Parathyroid adenoma (tissue), 2 donors: ENCODE measurements at regions not wholly inside any gene's neighbourhood (a gene's known extent, or its start where the extent isn't known, plus 50 kb on each side); places are given as distances from the start of the nearest gene placed in this dataset.
"Not testable (repeated sequence)": the region's sequence is repeated elsewhere in the genome, so short reads cannot be mapped to it uniquely, and the experiment has no call there.

Experiments used
- H2AFZ ChIP-seq: fragments of 300-600 bp; sonication (generic); one replicate; pipeline ENCODE4 v1.7.0; 2017; ENCODE audit warnings: antibody characterized with exemption, mild to moderate bottlenecking
- H3K27ac ChIP-seq: fragments of 300-600 bp; sonication (generic); one replicate; pipeline ENCODE4 v1.7.0; 2017
- H3K27me3 ChIP-seq: fragments of 300-600 bp; sonication (generic); one replicate; pipeline ENCODE4 v1.7.0; 2017; ENCODE audit warnings: low read length; ENCODE audit not compliant: control insufficient read depth, insufficient read depth
- H3K36me3 ChIP-seq: fragments of 300-600 bp; sonication (generic); one replicate; pipeline ENCODE4 v1.7.0; 2017; ENCODE audit warnings: low read length; ENCODE audit not compliant: control insufficient read depth, insufficient read depth
- H3K4me1 ChIP-seq: fragments of 300-600 bp; sonication (generic); one replicate; pipeline ENCODE4 v1.7.0; 2017; ENCODE audit warnings: control low read depth
- H3K4me2 ChIP-seq: fragments of 300-600 bp; sonication (generic); one replicate; pipeline ENCODE4 v1.7.0; 2017; ENCODE audit warnings: low read length
- H3K4me3 ChIP-seq: fragments of 300-600 bp; sonication (generic); one replicate; pipeline ENCODE4 v1.7.0; 2017; ENCODE audit warnings: low read depth, low read length
- H3K79me2 ChIP-seq: fragments of 300-600 bp; sonication (generic); one replicate; pipeline ENCODE4 v1.7.0; 2017; ENCODE audit warnings: control low read depth
- H3K9ac ChIP-seq: fragments of 300-600 bp; sonication (generic); one replicate; pipeline ENCODE4 v1.7.0; 2017; ENCODE audit warnings: mild to moderate bottlenecking
- H3K9me3 ChIP-seq: fragments of 300-600 bp; sonication (generic); one replicate; pipeline ENCODE4 v1.7.0; 2017; ENCODE audit warnings: low read length; ENCODE audit not compliant: control insufficient read depth
- TF ChIP-seq, protein P1 (sequence below): fragments of 300-600 bp; sonication (generic); IDR thresholded peaks from one replicate; pipeline ENCODE4 v1.7.0; 2017; ENCODE audit warnings: antibody characterized with exemption, mild to moderate bottlenecking
- donor health status: primary hyperparathyroidism.

DNA sequence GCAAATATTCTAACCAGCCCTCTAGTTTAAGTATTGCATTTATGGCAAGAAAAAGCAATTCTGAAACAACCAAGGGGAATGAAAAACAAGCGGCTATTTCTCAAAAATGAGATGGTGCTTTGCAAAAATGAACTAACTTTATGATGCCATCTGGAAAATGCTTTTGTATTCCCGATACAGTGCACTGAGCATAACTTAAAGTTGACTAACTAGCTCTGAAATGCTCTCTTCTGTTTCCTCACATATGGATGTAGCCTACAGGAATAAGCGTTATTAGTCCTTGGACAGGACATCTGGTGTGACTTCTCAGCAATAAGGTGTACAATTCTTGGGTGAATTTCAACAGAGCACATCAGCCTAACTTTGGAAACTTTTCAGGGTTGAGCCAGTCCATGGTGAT lies 228.2 kb upstream of the DDI1 start:
- Histone ChIP-seq H3K27ac (no peak overlapping the region), H3K9ac (no peak overlapping the region), H3K4me3 (no peak overlapping the region), H3K4me1 (no peaks in the 10 kb centered on the region), H3K36me3 (no peaks in the 10 kb centered on the region), H2AFZ (no peak overlapping the region), H3K4me2 (no peak overlapping the region), H3K9me3 (no peaks in the 10 kb centered on the region), H3K79me2 (no peaks in the 10 kb centered on the region), H3K27me3 (no peaks in the 10 kb centered on the region)
- TF ChIP-seq, protein P1, sequence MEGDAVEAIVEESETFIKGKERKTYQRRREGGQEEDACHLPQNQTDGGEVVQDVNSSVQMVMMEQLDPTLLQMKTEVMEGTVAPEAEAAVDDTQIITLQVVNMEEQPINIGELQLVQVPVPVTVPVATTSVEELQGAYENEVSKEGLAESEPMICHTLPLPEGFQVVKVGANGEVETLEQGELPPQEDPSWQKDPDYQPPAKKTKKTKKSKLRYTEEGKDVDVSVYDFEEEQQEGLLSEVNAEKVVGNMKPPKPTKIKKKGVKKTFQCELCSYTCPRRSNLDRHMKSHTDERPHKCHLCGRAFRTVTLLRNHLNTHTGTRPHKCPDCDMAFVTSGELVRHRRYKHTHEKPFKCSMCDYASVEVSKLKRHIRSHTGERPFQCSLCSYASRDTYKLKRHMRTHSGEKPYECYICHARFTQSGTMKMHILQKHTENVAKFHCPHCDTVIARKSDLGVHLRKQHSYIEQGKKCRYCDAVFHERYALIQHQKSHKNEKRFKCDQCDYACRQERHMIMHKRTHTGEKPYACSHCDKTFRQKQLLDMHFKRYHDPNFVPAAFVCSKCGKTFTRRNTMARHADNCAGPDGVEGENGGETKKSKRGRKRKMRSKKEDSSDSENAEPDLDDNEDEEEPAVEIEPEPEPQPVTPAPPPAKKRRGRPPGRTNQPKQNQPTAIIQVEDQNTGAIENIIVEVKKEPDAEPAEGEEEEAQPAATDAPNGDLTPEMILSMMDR, result no peak

GRCh38 chr11:103811870-103812455 lies 224.5 kb upstream of the DDI1 start:
- Histone ChIP-seq H3K9ac (no peak overlapping the region), H2AFZ (no peak overlapping the region), H3K9me3 (no peaks in the 10 kb centered on the region), H3K4me3 (no peak overlapping the region), H3K36me3 (no peaks in the 10 kb centered on the region), H3K27me3 (no peaks in the 10 kb centered on the region), H3K4me1 (no peaks in the 10 kb centered on the region), H3K79me2 (no peaks in the 10 kb centered on the region), H3K27ac (no peak overlapping the region), H3K4me2 (no peak overlapping the region)
- TF ChIP-seq, protein P1, result no peak

- Histone ChIP-seq H3K27ac (no peak overlapping the region), H3K4me3 (no peak overlapping the region), H3K79me2 (no peaks in the 10 kb centered on the region), H2AFZ (no peak overlapping the region), H3K36me3 (no peaks in the 10 kb centered on the region), H3K4me2 (no peak overlapping the region), H3K4me1 (no peaks in the 10 kb centered on the region), H3K9me3 (no peaks in the 10 kb centered on the region), H3K27me3 (no peaks in the 10 kb centered on the region), H3K9ac (no peak overlapping the region)
- TF ChIP-seq, protein P1, result no peak
These were observed 223.8 kb upstream of the DDI1 start for GRCh38 chr11:103812680-103813079.

DNA sequence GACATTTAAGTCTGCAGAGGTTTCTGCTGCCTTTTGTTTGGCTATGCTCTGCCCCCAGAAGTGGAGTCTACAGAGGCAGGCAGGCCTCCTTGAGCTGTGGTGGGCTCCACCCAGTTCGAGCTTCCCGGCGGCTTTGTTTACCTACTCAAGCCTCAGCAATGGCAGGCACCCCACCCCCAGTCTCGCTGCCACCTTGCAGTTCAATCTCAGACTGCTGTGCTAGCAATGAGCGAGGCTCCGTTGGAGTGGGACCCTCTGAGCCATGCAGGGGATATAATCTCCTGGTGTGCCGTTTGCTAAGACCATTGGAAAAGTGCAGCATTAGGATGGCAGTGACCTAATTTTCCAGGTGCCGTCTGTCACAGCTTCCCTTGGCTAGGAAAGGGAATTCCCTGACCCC lies 216.1 kb upstream of the DDI1 start:
- not testable (repeated sequence) for H3K27me3 ChIP-seq, H3K9me3 ChIP-seq, H3K36me3 ChIP-seq, H3K4me1 ChIP-seq, H3K79me2 ChIP-seq, H2AFZ ChIP-seq, H3K4me3 ChIP-seq, H3K4me2 ChIP-seq, H3K9ac ChIP-seq, H3K27ac ChIP-seq

- Histone ChIP-seq H3K36me3 (no peaks in the 10 kb centered on the region), H3K4me2 (no peak overlapping the region), H3K9me3 (no peaks in the 10 kb centered on the region), H3K27ac (no peak overlapping the region), H3K9ac (no peak overlapping the region), H3K79me2 (no peaks in the 10 kb centered on the region), H3K4me1 (no peaks in the 10 kb centered on the region), H2AFZ (no peak overlapping the region), H3K27me3 (no peaks in the 10 kb centered on the region), H3K4me3 (no peak overlapping the region)
- TF ChIP-seq, protein P1, result no peak
These were observed 212.3 kb upstream of the DDI1 start for GRCh38 chr11:103824116-103824515.
